ENCODE measurements at regions not wholly inside any gene's neighbourhood (a gene's known extent, or its start where the extent isn't known, plus 50 kb on each side); places are given as distances from the start of the nearest gene placed in this dataset.

- no peak for TF ChIP-seq TCF7L2 (IDR thresholded peaks at IDR 0.05; ENCODE audit: borderline replicate concordance, extremely low read depth, insufficient read depth, insufficient read length)
- TF ChIP-seq YY1 (IDR thresholded peaks at IDR 0.05; ENCODE audit: extremely low read depth, insufficient replicate concordance, low read depth, low read length): no peak
- no peak for TF ChIP-seq EGR1 (IDR thresholded peaks at IDR 0.05; ENCODE audit: low read depth)
These were observed 115.0 kb upstream of the VEPH1 start (continued) for GRCh38 chr3:157618075-157618760.

- BruUV-seq (replicated peaks): no TSS peak
- CTCF ChIA-PET: interaction anchor here (0.6 to 2.2 kb wide), 3 partner anchors 9 to 1798 kb away, joined by 3 to 4 read pairs (median 4); no protein-coding TSS in a partner anchor
These were observed 111.7 kb upstream of the VEPH1 start for GRCh38 chr3:157614896-157615295.

More at GRCh38 chr3:157614896-157615295, 111.7 kb upstream of the VEPH1 start:
- Histone ChIP-seq H3K79me2 (ENCODE audit: insufficient read depth, low read length) (no peaks in the 10 kb centered on the region), H3K9me2 (ENCODE audit: insufficient read depth) (no peaks in the 10 kb centered on the region), H3K4me2 (ENCODE audit: low read length) (no peak overlapping the region), H3K27ac (ENCODE audit: low read depth, low read length) (no peak overlapping the region), H3K9me3 (ENCODE audit: control insufficient read depth in 1 of 2, insufficient read depth in 1 of 2, low read depth in 1 of 2, low read length in 2 of 2) (no peaks in the 10 kb centered on the region), H4K20me1 (ENCODE audit: insufficient read depth) (no peaks in the 10 kb centered on the region), H3K9ac (ENCODE audit: low read length) (no peak overlapping the region), H3K36me3 (ENCODE audit: control insufficient read depth in 1 of 2, insufficient read depth in 2 of 2, low read length in 2 of 2) (no peaks in the 10 kb centered on the region), H3K4me3 (replicated peaks in 1 of 2; ENCODE audit: low read depth in 1 of 2, low read length in 2 of 2) (no peak overlapping the region), H3K27me3 (ENCODE audit: insufficient read depth, low read length) (no peaks in the 10 kb centered on the region), H3K4me1 (ENCODE audit: control insufficient read depth in 1 of 2, insufficient read depth in 2 of 2, low read length in 2 of 2) (peaks cover 0 to 10% of the 10 kb centered on the region in 2 experiments; a peak in 1 of 4 replicates), H2AFZ (ENCODE audit: low read depth, low read length, poor library complexity, severe bottlenecking) (no peak overlapping the region)
- no peak for DNase-seq (ENCODE audit: low read depth, low spot score)
- no peak for ATAC-seq
- intact Hi-C loops (cut with micrococcal nuclease): loop anchor here (10.0 kb wide), 1 partner anchor 1030 kb away; the partner anchor contains the start of gene GFM1
- POLR2A ChIA-PET: no interaction called here
- TF ChIP-seq FOSL1 (IDR thresholded peaks at IDR 0.05; ENCODE audit: low read depth) (no peak), CTCF (IDR thresholded peaks at IDR 0.05 in 2 of 3, conservative IDR thresholded peaks at IDR 0.05 in 1 of 3; ENCODE audit: borderline replicate concordance in 1 of 3, insufficient read depth in 1 of 3, low read depth in 2 of 3, low read length in 2 of 3) (no peak), YY1 (IDR thresholded peaks at IDR 0.05; ENCODE audit: extremely low read depth, insufficient replicate concordance, low read depth, low read length) (no peak), JUND (IDR thresholded peaks at IDR 0.05) (no peak), EZH2phosphoT487 (IDR thresholded peaks at IDR 0.05; ENCODE audit: borderline replicate concordance) (no peak), ELF1 (IDR thresholded peaks at IDR 0.05; ENCODE audit: borderline replicate concordance, low read depth) (no peak), POLR2A (IDR thresholded peaks at IDR 0.05; ENCODE audit: borderline replicate concordance, extremely low read depth, insufficient read depth, insufficient read length) (no peak), EZH2 (IDR thresholded peaks at IDR 0.05) (no peak), CBX3 (IDR thresholded peaks at IDR 0.05; ENCODE audit: low read depth) (no peak), ZNF274 (IDR thresholded peaks at IDR 0.05; ENCODE audit: low read depth, low read length) (no peak)
- RAD21 ChIA-PET (ENCODE audit: low non-redundant PET in 1 of 2, low total read pairs in 2 of 2, uncharacterized antibody in 2 of 2, unreplicated experiment in 2 of 2): no interaction called here
